ENCODE measurements at regions not wholly inside any gene's neighbourhood (a gene's known extent, or its start where the extent isn't known, plus 50 kb on each side); places are given as distances from the start of the nearest gene placed in this dataset.

GRCh38 chr5:91214571-91214970 is 168.5 kb downstream of the ARRDC3 start:
- no peaks in the 10 kb centered on the region for H3K27me3 ChIP-seq (ENCODE audit: insufficient read depth, low read length)
- H3K4me1 ChIP-seq (ENCODE audit: insufficient read depth, low read length, severe bottlenecking): no peaks in the 10 kb centered on the region
- H3F3A ChIP-seq (ENCODE audit: insufficient read depth, low read length): no peaks in the 10 kb centered on the region
- no peak overlapping the region for H3K27ac ChIP-seq (ENCODE audit: low read depth, low read length, poor library complexity, severe bottlenecking)
- no peak overlapping the region for H3K4me3 ChIP-seq (ENCODE audit: low read depth, low read length, poor library complexity, severe bottlenecking)
- H4K20me1 ChIP-seq (ENCODE audit: insufficient read depth, low read length): no peaks in the 10 kb centered on the region
- H3K9ac ChIP-seq (ENCODE audit: low read length): no peak overlapping the region
- no peaks in the 10 kb centered on the region for H3K9me2 ChIP-seq (ENCODE audit: low read depth, low read length)
- H3K79me2 ChIP-seq (ENCODE audit: insufficient read depth, low read length): no peaks in the 10 kb centered on the region
- no peaks in the 10 kb centered on the region for H3K36me3 ChIP-seq (ENCODE audit: insufficient read depth, low read length)
- H2AFZ ChIP-seq (ENCODE audit: low read length): no peak overlapping the region
- no peak overlapping the region for H3K4me2 ChIP-seq (ENCODE audit: low read length)
- TF ChIP-seq CTCF (IDR thresholded peaks at IDR 0.05; ENCODE audit: low read length) (no peak), EZH2 (IDR thresholded peaks at IDR 0.05; ENCODE audit: borderline replicate concordance, low read length) (no peak)
- H3K9me3 ChIP-seq (ENCODE audit: low read length): no peaks in the 10 kb centered on the region

Measured in OCI-LY1 (cell line).